HG03025 (cell line): ENCODE measurements at regions not wholly inside any gene's neighbourhood (a gene's known extent, or its start where the extent isn't known, plus 50 kb on each side); places are given as distances from the start of the nearest gene placed in this dataset.

Experiments used
- ATAC-seq: cut with Tn5 transposase; IDR thresholded peaks from one replicate; pipeline ENCODE4 v1.9.1; 2021; ENCODE audit warnings: mild to moderate bottlenecking, moderate library complexity; ENCODE audit not compliant: unreplicated experiment, low FRiP score

GRCh38 chr2:147482916-147483669 lies 361.7 kb upstream of the ACVR2A start:
- ATAC-seq = no peak

- no peak for ATAC-seq
Measured at GRCh38 chr2:147482111-147482895, 362.5 kb upstream of the ACVR2A start.

- ATAC-seq = no peak
Measured at GRCh38 chr2:147479358-147479757, 365.5 kb upstream of the ACVR2A start.

GRCh38 chr2:147473075-147473474 lies 371.8 kb upstream of the ACVR2A start:
- ATAC-seq = no peak

GRCh38 chr2:147471126-147471525 lies 373.7 kb upstream of the ACVR2A start:
- no peak for ATAC-seq

GRCh38 chr2:147469471-147469870 lies 375.4 kb upstream of the ACVR2A start:
- ATAC-seq = no peak

GRCh38 chr2:147468963-147469362 lies 375.9 kb upstream of the ACVR2A start:
- no peak for ATAC-seq

GRCh38 chr2:147468349-147468748 lies 376.5 kb upstream of the ACVR2A start:
- ATAC-seq = no peak

GRCh38 chr2:147467441-147467840 lies 377.4 kb upstream of the ACVR2A start:
- ATAC-seq = no peak

- no peak for ATAC-seq
Measured at GRCh38 chr2:147464737-147465357, 380.0 kb upstream of the ACVR2A start.

GRCh38 chr2:147463881-147464520 lies 380.8 kb upstream of the ACVR2A start:
- peak; percentile 85 for ATAC-seq

- no peak for ATAC-seq
Measured at GRCh38 chr2:147460155-147460554, 384.7 kb upstream of the ACVR2A start.

- no peak for ATAC-seq
Measured at GRCh38 chr2:147456779-147457178, 388.1 kb upstream of the ACVR2A start.

GRCh38 chr2:147451902-147452515 lies 392.8 kb upstream of the ACVR2A start:
- no peak for ATAC-seq

GRCh38 chr2:147450661-147451510 lies 393.9 kb upstream of the ACVR2A start:
- ATAC-seq = no peak

- no peak for ATAC-seq
Measured at GRCh38 chr2:147449323-147449991, 395.4 kb upstream of the ACVR2A start.

- ATAC-seq = no peak
Measured at GRCh38 chr2:147442816-147443215, 402.0 kb upstream of the ACVR2A start.

GRCh38 chr2:147441182-147441581 lies 403.6 kb upstream of the ACVR2A start:
- no peak for ATAC-seq

- no peak for ATAC-seq
Measured at GRCh38 chr2:147440734-147441133, 404.1 kb upstream of the ACVR2A start.
